ENCODE measurements at regions not wholly inside any gene's neighbourhood (a gene's known extent, or its start where the extent isn't known, plus 50 kb on each side); places are given as distances from the start of the nearest gene placed in this dataset.

- DNase-seq: peak; percentile 88
These were observed 52.7 kb upstream of the CTLA4 start for GRCh38 chr2:203814661-203815540.

- no peak for DNase-seq
These were observed 52.1 kb upstream of the CTLA4 start for GRCh38 chr2:203815541-203815898.

GRCh38 chr2:203817147-203817546, 50.4 kb upstream of the CTLA4 start:
- DNase-seq: no peak

All from activated CD4-positive, alpha-beta T cell treated with anti-CD3 and anti-CD28 coated beads, Interleukin-10, Interleukin-2, amounts not matched to agents 100 ng/mL and 50 ng/mL, durations not matched to agents 16 hours and 8 hours (primary cell).